Neural progenitor cell (in vitro differentiated cells): ENCODE measurements at regions not wholly inside any gene's neighbourhood (a gene's known extent, or its start where the extent isn't known, plus 50 kb on each side); places are given as distances from the start of the nearest gene placed in this dataset.

Source experiments
- DNase-seq: peaks from one replicate; pipeline ENCODE4 v3.0.0-alpha.2; 2016; ENCODE audit warnings: low spot score
- H2AFZ ChIP-seq: fragments of 200-600 bp; sonication (generic); replicated peaks from 2 replicates; pipeline ENCODE4 v1.6.1; 2016; ENCODE audit warnings: antibody characterized with exemption
- H3F3A ChIP-seq: fragments of 200-600 bp; sonication (generic); 2 replicates; pipeline ENCODE4 v1.6.1; 2016; ENCODE audit warnings: antibody characterized with exemption, low read depth
- H3K27ac ChIP-seq: fragments of 200-600 bp; sonication (generic); 2 replicates; pipeline ENCODE4 v1.5.1; 2016; ENCODE audit warnings: mild to moderate bottlenecking
- H3K27me3 ChIP-seq: fragments of 200-600 bp; sonication (generic); 2 replicates; pipeline ENCODE4 v1.6.1; 2016; ENCODE audit warnings: mild to moderate bottlenecking, moderate library complexity
- H3K36me3 ChIP-seq: fragments of 200-600 bp; sonication (generic); 2 replicates; pipeline ENCODE4 v1.5.1; 2016
- H3K4me1 ChIP-seq: fragments of 200-600 bp; sonication (generic); 2 replicates; pipeline ENCODE4 v1.6.1; 2016; ENCODE audit warnings: mixed run types
- H3K4me2 ChIP-seq: fragments of 200-600 bp; sonication (generic); 2 replicates; pipeline ENCODE4 v1.6.1; 2016
- H3K4me3 ChIP-seq: fragments of 200-600 bp; sonication (generic); 2 replicates; pipeline ENCODE4 v1.5.1; 2016
- H3K79me2 ChIP-seq: fragments of 200-600 bp; sonication (generic); 2 replicates; pipeline ENCODE4 v1.6.1; 2016; ENCODE audit warnings: low read depth
- H3K9ac ChIP-seq: fragments of 200-600 bp; sonication (generic); 2 replicates; pipeline ENCODE4 v1.6.1; 2016
- H3K9me3 ChIP-seq: fragments of 200-600 bp; sonication (generic); 2 replicates; pipeline ENCODE4 v1.5.1; 2016; ENCODE audit warnings: low read depth
- H4K20me1 ChIP-seq: fragments of 200-600 bp; sonication (generic); 2 replicates; pipeline ENCODE4 v1.6.1; 2016; ENCODE audit warnings: low read depth
- H3K27ac Mint-ChIP-seq: 3 replicates; pipeline ENCODE4 v1.8.0; 2021; ENCODE audit warnings: mixed read lengths
- H3K27me3 Mint-ChIP-seq: 2 replicates; pipeline ENCODE4 v1.8.0; 2022; ENCODE audit warnings: low read depth, mild to moderate bottlenecking, inconsistent platforms, moderate library complexity, mixed read lengths; ENCODE audit not compliant: insufficient read depth
- H3K36me3 Mint-ChIP-seq: 3 replicates; pipeline ENCODE4 v1.8.0; 2021; ENCODE audit warnings: mixed read lengths
- H3K4me1 Mint-ChIP-seq: 3 replicates; pipeline ENCODE4 v1.8.0; 2021; ENCODE audit warnings: mixed read lengths
- H3K4me3 Mint-ChIP-seq: 3 replicates; pipeline ENCODE4 v1.8.0; 2021; ENCODE audit warnings: mild to moderate bottlenecking, moderate library complexity, mixed read lengths
- H3K9me3 Mint-ChIP-seq: 3 replicates; pipeline ENCODE4 v1.8.0; 2020; ENCODE audit warnings: mixed read lengths
- EZH2 ChIP-seq: fragments of 200-600 bp; sonication (generic); IDR thresholded peaks from 2 replicates; pipeline ENCODE4 v1.6.1; 2017; ENCODE audit warnings: antibody characterized with exemption, mild to moderate bottlenecking, moderate library complexity
- EZH2phosphoT487 ChIP-seq: fragments of 200-600 bp; sonication (generic); IDR thresholded peaks from 2 replicates; pipeline ENCODE4 v1.6.1; 2017; ENCODE audit warnings: antibody characterized with exemption
- TF ChIP-seq, protein P1 (sequence below): fragments of 200-600 bp; sonication (generic); IDR thresholded peaks from 2 replicates; pipeline ENCODE4 v1.5.1; 2017; ENCODE audit warnings: antibody characterized with exemption, mild to moderate bottlenecking

DNA sequence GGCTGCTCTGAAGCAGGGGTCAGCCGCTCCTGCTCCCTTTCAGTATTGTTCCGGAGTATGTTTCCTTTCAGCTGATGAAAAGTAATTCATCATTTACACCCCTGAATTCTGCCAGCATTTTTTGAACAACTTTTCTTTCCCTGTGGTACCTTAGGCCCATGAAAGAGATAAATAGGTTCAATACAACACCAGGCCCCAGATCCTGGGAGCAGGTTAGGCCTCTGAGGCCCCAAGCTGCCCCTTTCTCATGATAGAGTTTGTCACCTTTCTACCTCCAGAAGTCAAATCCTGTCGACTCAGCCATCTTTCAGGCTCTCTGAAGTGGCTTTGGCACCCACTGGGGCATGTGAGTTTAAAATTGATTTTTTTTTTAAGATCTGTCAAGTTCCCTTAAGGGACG is 1415.1 kb upstream of the ZEB2 start:
- TF ChIP-seq, protein P1, sequence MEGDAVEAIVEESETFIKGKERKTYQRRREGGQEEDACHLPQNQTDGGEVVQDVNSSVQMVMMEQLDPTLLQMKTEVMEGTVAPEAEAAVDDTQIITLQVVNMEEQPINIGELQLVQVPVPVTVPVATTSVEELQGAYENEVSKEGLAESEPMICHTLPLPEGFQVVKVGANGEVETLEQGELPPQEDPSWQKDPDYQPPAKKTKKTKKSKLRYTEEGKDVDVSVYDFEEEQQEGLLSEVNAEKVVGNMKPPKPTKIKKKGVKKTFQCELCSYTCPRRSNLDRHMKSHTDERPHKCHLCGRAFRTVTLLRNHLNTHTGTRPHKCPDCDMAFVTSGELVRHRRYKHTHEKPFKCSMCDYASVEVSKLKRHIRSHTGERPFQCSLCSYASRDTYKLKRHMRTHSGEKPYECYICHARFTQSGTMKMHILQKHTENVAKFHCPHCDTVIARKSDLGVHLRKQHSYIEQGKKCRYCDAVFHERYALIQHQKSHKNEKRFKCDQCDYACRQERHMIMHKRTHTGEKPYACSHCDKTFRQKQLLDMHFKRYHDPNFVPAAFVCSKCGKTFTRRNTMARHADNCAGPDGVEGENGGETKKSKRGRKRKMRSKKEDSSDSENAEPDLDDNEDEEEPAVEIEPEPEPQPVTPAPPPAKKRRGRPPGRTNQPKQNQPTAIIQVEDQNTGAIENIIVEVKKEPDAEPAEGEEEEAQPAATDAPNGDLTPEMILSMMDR = no peak
- TF ChIP-seq EZH2phosphoT487 = no peak
- no peak for TF ChIP-seq EZH2
- peak overlapping the region; percentile 21 for H3K4me2 ChIP-seq
- H2AFZ ChIP-seq = peak overlapping the region; percentile 35
- no peaks in the 10 kb centered on the region for H3F3A ChIP-seq
- H3K4me1 Mint-ChIP-seq = peaks cover 66% of the 10 kb centered on the region
- H3K36me3 ChIP-seq = no peaks in the 10 kb centered on the region
- H4K20me1 ChIP-seq = no peaks in the 10 kb centered on the region
- peak overlapping the region; percentile 72 for H3K27ac Mint-ChIP-seq
- no peaks in the 10 kb centered on the region for H3K27me3 Mint-ChIP-seq
- no peak overlapping the region for H3K27ac ChIP-seq
- H3K4me1 ChIP-seq = peaks cover 44% of the 10 kb centered on the region
- H3K79me2 ChIP-seq = no peaks in the 10 kb centered on the region
- H3K9me3 Mint-ChIP-seq = no peaks in the 10 kb centered on the region
- H3K4me3 ChIP-seq = no peak overlapping the region
- H3K9ac ChIP-seq = no peak overlapping the region
- H3K9me3 ChIP-seq = no peaks in the 10 kb centered on the region
- DNase-seq = no peak
- H3K27me3 ChIP-seq = no peaks in the 10 kb centered on the region
- H3K36me3 Mint-ChIP-seq = no peaks in the 10 kb centered on the region
- H3K4me3 Mint-ChIP-seq = no peak overlapping the region

DNA sequence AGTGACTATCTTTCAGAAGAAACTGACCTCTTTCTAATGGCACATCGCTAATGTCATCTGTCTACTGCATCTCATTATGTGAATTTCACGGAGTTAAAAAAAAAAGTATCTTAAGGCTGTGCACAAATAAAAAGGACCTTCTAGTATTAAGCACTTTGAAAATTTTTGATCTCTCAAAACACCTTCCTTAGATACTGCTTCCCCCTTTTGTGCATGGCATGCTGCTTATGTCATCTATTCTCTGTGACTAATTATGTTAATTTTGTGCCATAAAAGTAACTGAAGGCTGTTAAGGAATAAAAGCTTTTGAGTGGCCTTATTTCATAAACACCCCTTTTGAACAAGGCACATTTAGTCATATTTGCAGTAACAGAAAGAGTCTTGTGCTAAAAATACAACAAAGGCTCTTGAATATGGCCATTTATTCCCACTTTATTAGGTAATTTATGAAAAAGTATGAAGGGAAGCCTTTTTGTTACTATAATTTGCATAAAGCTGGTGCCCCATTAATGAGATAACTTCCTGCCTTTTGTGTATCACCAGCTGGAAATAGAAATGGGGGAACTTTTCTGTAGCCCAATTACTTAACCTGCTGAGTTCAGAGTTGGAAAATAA is 1412.0 kb upstream of the ZEB2 start:
- Histone ChIP-seq H3K27ac (no peak overlapping the region), H3K4me3 (no peak overlapping the region), H4K20me1 (no peaks in the 10 kb centered on the region), H3K9me3 (no peaks in the 10 kb centered on the region), H2AFZ (peak overlapping the region; percentile 70), H3K36me3 (no peaks in the 10 kb centered on the region), H3K27me3 (no peaks in the 10 kb centered on the region), H3K9ac (no peak overlapping the region), H3K79me2 (no peaks in the 10 kb centered on the region), H3F3A (no peaks in the 10 kb centered on the region), H3K4me2 (peak overlapping the region; percentile 9), H3K4me1 (peaks cover 45% of the 10 kb centered on the region)
- DNase-seq = no peak
- Mint-ChIP-seq H3K36me3 (no peaks in the 10 kb centered on the region), H3K27me3 (peaks cover 3% of the 10 kb centered on the region), H3K27ac (peak overlapping the region; percentile 93), H3K9me3 (no peaks in the 10 kb centered on the region), H3K4me3 (peak overlapping the region; percentile 68), H3K4me1 (peaks cover 66% of the 10 kb centered on the region)
- TF ChIP-seq EZH2 (no peak), EZH2phosphoT487 (no peak)
- TF ChIP-seq, protein P1 = no peak

DNA sequence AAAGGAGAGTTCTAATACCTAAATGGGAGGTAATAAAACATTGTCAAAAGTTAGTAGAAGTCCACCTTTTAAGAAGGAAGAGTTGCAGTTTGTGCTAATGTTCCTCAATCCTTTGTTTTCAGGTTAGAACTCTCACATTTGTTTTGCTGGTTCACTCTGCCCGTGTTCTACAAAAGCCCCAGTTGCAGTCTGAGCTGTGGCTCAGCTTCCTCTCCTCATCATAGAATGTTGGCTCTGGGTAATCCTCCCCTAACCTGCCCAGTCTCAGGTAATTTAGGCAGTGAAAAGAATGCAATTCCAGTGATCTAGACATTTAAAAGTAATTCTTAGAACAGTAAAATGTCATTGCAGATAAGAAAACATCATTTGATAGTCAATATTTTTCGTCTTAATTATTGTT is 1410.4 kb upstream of the ZEB2 start:
- Mint-ChIP-seq H3K4me3 (no peak overlapping the region), H3K9me3 (no peaks in the 10 kb centered on the region), H3K27ac (peak overlapping the region; percentile 87), H3K27me3 (peaks cover 3% of the 10 kb centered on the region), H3K36me3 (no peaks in the 10 kb centered on the region), H3K4me1 (peaks cover 50% of the 10 kb centered on the region)
- Histone ChIP-seq H4K20me1 (no peaks in the 10 kb centered on the region), H3K79me2 (no peaks in the 10 kb centered on the region), H3K4me2 (no peak overlapping the region), H3K9ac (no peak overlapping the region), H3K4me1 (peaks cover 30% of the 10 kb centered on the region), H3K27ac (no peak overlapping the region), H3F3A (no peaks in the 10 kb centered on the region), H3K36me3 (no peaks in the 10 kb centered on the region), H2AFZ (peak overlapping the region; percentile 39), H3K27me3 (no peaks in the 10 kb centered on the region), H3K4me3 (no peak overlapping the region), H3K9me3 (no peaks in the 10 kb centered on the region)
- TF ChIP-seq EZH2phosphoT487 = no peak
- no peak for TF ChIP-seq EZH2
- TF ChIP-seq, protein P1 = no peak
- peak; percentile 18 for DNase-seq
